GM21381 (cell line): ENCODE measurements at regions not wholly inside any gene's neighbourhood (a gene's known extent, or its start where the extent isn't known, plus 50 kb on each side); places are given as distances from the start of the nearest gene placed in this dataset.

Experiments
- ATAC-seq: cut with Tn5 transposase; IDR thresholded peaks from one replicate; pipeline ENCODE4 v1.9.1; 2021; ENCODE audit warnings: mild to moderate bottlenecking, moderate library complexity; ENCODE audit not compliant: unreplicated experiment

DNA sequence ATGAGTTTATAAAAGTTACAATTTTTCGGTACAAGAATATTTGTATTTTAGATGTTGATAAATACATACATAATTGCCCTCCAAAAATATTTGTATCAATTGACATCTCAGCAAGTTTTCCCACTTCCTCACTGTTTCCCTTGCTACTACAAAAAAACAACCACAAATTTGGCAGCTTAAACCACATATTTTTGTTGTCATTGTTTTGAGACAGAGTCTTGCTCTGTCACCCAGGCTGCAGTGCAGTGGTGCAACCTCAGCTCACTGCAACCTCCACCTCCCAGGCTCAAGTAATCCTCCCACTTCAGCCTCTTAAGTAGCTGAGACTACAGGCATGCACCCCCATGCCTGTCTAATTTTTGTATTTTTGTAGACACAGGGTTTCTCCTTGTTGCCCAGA, 162.8 kb upstream of the RARB start:
- no peak for ATAC-seq

GRCh38 chr3:25266677-25267076, 161.4 kb upstream of the RARB start:
- no peak for ATAC-seq

DNA sequence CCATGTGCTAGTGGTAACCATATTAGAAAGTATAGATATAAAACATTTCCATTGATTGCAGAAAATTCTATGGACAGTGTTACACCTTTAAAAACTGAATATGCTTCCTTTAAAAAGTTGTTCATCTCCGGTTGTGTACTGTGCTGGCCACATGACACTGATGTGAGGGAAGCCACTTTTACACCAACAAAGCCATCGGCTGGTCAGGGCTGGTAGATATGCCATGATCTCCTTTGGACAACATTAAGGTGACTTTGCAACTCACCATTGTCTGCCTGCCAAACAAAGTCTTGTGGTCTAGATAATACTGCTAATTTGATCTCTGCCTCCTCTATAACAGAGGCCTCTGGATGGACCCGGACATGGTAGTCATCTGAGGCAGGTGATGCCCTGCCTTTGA, 156.0 kb upstream of the RARB start:
- no peak for ATAC-seq

- ATAC-seq, result no peak
Observed at GRCh38 chr3:25273582-25274171, 154.4 kb upstream of the RARB start.

DNA sequence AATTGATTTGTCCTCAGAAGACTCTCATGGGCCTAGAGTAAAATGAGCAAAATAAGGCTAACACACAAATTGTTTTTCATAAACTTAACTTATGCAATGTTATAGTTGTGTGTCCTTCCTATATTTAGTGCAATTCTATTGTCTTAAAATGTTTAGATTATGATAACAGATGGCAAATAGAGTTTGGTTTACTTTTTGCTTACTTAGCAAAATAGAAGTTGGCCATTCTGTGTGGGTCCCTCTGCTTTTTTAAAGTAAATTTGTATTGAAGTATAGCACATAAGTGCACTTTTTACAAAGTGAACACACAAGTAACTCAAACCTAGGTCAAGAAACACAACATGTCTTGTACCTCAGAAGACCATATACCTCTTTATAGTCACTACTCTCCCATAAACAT, 150.6 kb upstream of the RARB start:
- no peak for ATAC-seq

GRCh38 chr3:25281041-25281731, 146.9 kb upstream of the RARB start:
- ATAC-seq, result no peak

- ATAC-seq, result no peak
Observed at GRCh38 chr3:25281732-25282126, 146.3 kb upstream of the RARB start.

DNA sequence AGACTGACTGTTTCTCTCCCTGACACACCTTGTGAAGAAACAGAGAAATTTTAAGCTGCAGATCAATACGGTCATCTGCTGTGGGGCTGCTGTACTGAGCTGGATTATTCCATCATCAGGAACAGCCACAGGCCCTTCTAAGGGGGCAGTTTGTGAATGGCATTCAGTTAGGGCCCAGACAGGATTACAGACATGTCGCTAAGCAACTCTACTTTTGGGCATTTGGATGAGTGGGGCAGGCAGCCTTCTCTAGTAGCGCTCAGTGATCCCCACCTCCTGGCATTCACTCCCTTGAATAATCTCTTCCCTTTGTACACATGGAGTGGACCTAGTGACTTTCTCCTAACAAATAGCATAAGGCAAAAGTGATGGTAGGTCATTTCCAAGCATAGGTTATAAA, 144.4 kb upstream of the RARB start:
- no peak for ATAC-seq

GRCh38 chr3:25284249-25284648, 143.8 kb upstream of the RARB start:
- ATAC-seq, result no peak

DNA sequence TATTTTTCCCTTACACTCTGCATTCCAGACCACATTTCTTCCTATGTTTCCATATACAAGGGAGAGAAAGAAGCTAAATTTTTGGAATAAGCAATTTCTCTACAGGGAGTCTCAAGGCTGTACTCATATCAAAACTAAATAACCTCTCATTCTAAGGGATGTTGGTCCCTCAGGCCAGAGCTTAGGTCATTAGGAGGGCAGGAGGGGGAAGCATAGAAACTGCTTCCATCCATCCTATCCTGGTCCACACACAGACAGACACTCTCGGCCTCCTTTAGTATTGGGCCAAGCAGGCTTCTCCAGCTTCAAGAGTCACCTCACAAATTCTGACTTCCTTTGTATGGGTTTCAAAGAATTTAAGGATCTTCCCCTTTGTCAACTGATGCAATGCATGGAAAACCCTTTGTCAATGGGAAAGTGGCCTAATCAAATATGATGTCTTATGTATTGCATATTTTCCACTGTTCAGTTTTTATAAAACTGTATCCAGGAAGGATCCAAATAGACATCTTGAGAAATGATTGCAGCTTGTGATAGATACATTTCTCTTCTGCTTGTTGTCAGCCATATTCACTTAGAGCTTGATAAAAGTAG, 140.7 kb upstream of the RARB start:
- no peak for ATAC-seq

- no peak for ATAC-seq
Observed at GRCh38 chr3:25288413-25288812, 139.7 kb upstream of the RARB start.

DNA sequence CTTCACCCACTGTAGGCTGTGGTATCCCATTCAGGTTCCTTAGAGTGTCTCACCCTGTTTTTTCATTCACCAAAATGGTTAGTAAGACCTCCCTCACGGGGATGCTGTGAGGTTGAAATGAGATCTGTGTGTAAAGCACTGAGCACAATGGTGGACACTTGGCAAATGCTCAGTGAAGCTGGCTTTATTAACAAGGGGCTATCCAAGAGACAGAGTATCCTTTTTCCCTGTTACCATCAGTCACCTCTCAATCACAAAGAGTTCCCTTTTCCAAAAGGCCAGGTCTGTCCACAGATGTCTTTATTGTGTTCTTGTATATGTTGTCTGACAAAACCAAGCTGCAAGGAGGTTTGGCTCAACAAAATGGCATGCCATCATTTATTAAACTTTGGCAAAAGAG, 138.9 kb upstream of the RARB start:
- no peak for ATAC-seq

GRCh38 chr3:25289663-25290062, 138.4 kb upstream of the RARB start:
- no peak for ATAC-seq

- no peak for ATAC-seq
Observed at GRCh38 chr3:25291481-25291905, 136.6 kb upstream of the RARB start.

DNA sequence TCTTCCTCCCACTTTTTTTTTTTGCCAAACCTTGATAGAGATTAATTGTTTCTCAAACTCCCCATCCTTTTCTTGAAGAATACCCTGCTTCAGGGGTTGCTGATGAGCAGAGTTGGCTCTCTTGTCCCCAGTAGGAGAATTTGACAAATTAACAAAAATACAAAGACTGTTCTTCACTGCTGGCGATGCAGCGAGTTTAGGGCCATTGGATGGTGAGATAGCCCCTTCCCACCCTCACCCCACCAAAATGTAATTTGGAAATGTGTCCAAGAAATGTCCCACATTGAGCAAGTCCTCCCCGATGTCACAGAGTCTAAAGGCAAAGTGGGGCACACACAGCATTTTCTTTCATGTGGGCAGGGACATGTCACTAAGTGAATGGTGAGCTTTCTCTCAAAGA, 136.0 kb upstream of the RARB start:
- no peak for ATAC-seq

DNA sequence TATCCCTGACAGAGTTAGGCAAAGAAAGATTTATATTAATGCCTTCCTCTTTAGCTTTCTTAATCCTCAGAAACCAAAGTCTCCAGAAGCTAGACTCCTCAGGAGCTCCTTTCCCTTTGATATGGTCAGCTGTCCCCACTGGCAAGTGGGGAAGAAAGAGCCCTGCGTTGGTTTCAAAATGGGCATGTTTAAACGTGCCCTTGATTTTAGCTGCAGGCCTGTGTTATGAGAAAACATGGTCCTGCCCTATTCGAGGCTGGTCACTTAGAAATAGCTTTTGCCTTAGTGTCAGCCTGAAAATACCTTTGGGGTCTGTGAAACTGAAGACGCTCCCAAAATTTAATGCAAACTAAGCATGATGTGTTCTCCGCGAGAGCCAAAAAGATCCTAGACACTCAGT, 135.5 kb upstream of the RARB start:
- no peak for ATAC-seq

DNA sequence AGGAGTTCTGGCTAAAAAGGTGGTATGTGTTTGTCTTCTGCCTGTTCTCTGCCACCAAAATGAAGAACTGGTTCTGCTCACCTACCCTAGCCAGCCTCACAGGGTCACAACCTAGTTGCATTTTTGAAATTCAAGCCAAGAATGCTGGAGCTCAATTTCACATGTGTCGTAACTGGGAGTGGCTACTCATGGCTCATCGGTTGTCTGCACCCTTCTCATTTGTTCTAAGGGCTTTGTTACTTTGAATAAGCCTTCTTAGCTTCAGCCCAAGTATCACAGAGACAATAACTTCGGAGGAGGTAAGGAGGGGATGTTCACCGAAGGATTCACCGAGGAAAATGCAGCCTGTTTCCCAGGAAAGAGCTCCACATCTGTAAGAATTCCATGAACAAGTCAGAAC, 134.3 kb upstream of the RARB start:
- no peak for ATAC-seq

DNA sequence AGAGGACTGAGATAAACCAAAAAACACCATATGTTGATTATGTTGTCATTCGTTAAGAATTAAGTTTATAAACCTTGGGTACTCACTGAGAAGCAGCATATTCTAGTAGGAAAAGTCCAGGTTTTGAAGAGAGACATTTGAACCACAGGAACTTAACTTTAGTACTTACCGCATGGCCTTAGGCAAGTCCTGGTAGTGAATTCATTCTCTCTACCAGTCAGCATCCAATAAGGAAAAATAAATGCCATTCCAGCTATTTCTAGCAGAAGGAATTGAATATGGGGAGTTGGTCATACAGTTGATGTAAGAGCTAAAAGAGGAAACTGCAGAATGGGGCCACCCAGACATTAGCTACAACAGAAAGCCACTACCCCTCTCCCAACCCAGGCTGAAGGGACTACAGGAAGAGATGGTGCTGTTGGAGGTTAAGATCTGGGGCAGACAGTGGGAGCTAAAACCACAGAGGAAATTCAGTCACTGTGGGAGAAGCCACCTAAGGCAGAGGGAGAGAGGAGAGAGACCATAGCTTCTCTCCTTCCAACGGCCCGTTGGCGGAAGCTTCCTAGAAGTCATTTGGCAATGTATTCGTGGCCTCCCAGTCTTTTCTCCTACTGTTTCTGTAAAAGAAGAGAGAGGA, 133.8 kb upstream of the RARB start:
- no peak for ATAC-seq

DNA sequence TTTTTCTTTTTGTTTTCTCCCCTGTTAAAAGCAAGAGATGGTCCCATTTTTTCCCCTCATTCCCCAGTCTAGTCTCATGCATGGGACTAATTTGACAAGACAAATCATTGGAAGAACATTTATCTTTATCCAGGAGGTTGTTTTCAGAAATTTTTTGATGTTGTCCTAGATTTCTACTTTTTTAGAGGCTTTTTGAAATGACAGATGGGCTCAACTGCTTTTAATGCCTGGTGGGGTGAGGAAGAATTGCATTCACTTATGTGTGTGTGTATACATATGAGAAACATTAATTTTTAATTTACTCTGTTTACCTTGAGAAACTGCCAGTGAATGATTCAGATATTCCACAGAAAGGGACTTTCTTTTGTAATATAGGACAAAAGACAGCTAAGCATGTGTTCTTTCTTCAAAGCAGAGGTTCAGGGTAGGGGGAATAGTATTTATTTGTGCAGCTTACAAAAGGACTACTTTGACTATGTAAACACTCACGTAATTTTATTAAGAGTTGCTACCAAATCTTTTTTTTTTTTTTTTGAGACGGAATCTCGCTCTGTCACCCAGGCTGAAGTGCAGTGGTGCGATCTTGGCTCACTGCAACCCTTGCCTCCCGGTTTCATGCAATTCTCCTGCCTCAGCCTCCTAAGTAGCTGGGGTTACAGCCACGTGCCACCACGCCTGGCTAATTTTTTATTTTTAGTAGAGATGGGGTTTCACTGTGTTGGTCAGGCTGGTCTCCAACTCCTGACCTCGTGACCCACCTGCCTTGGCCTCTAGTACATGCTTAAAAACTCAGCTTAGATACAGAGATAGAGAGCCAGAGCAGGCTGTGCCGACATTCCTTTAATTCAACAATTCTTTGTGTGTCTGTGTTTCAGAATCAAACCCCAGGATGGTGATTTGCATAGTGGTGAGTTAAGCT, 130.1 kb upstream of the RARB start:
- ATAC-seq, result no peak

GRCh38 chr3:25300141-25300540, 127.9 kb upstream of the RARB start:
- ATAC-seq, result no peak

GRCh38 chr3:25304916-25305315, 123.1 kb upstream of the RARB start:
- ATAC-seq, result no peak
